ENCODE measurements at regions not wholly inside any gene's neighbourhood (a gene's known extent, or its start where the extent isn't known, plus 50 kb on each side); places are given as distances from the start of the nearest gene placed in this dataset.

DNA sequence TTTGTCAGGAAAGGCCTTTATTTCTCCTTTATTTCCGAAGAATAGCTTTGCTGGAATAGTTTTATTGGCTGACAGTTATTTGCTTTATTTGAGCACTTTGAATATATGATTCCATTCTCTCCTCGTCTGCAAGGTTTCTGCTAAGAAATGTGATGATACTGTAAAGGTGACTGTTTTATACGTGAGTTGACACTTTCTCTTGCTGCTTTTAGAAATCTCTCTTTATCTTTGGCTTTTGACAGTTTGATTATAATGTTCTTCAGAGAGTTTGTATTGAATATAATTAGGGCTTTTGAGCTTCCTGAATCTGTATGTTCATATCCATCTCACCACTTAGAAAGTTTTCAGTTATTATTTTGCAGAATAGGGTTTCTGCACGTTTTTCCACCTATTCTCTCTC is 1003.7 kb upstream of the SLIT2 start:
- no peak overlapping the region for H4K5ac ChIP-seq (ENCODE audit: insufficient read length, low read depth, low read length)
- no peak overlapping the region for H3K23ac ChIP-seq (ENCODE audit: insufficient read length, low read depth, low read length)
- no peaks in the 10 kb centered on the region for H3K4me1 ChIP-seq (ENCODE audit: insufficient read depth, low read length)
- no peaks in the 10 kb centered on the region for H3K27me3 ChIP-seq (ENCODE audit: insufficient read depth, low read length)
- H3K56ac ChIP-seq (ENCODE audit: insufficient read length, low read depth, low read length): no peak overlapping the region
- no peaks in the 10 kb centered on the region for H3K79me1 ChIP-seq (ENCODE audit: insufficient read depth, low read depth, low read length, poor library complexity, severe bottlenecking)
- H2BK12ac ChIP-seq (ENCODE audit: insufficient read length, low read depth, low read length): no peak overlapping the region
- WGBS (ENCODE audit: extremely low coverage, insufficient read length, low lambda C conversion rate): no CpG with 5 or more reads among the region's 4 CpGs
- H3K9ac ChIP-seq (ENCODE audit: extremely low read depth, insufficient read length, low read length): no peak overlapping the region
- H3K4me2 ChIP-seq (ENCODE audit: insufficient read depth, insufficient read length, low read length): no peak overlapping the region
- H2AFZ ChIP-seq (ENCODE audit: low read length): no peak overlapping the region
- H2BK15ac ChIP-seq (ENCODE audit: low read depth, low read length): no peak overlapping the region
- H3K18ac ChIP-seq (ENCODE audit: insufficient read length, low read depth, low read length): no peak overlapping the region
- no peaks in the 10 kb centered on the region for H4K20me1 ChIP-seq (ENCODE audit: control insufficient read depth, insufficient read depth, insufficient read length)
- no peaks in the 10 kb centered on the region for H3K79me2 ChIP-seq (ENCODE audit: insufficient read depth, low read length)
- no peak overlapping the region for H2BK5ac ChIP-seq (ENCODE audit: insufficient read length, low read length)
- no peak overlapping the region for H3T11ph ChIP-seq (ENCODE audit: low read length)
- no peak overlapping the region for H3K14ac ChIP-seq (ENCODE audit: insufficient read depth, low read length)
- no peak overlapping the region for H4K91ac ChIP-seq (ENCODE audit: insufficient read length, low read depth, low read length)
- H4K8ac ChIP-seq (replicated peaks; ENCODE audit: insufficient read length, low read depth, low read length): no peak overlapping the region
- no peaks in the 10 kb centered on the region for H3K9me3 ChIP-seq (ENCODE audit: control insufficient read depth, low read depth, low read length)
- no peak overlapping the region for H2BK20ac ChIP-seq (ENCODE audit: low read depth, low read length, poor library complexity, severe bottlenecking)
- Mint-ChIP-seq H3K4me3 (no peak overlapping the region), H3K36me3 (ENCODE audit: insufficient read depth in 1 of 3, low read depth in 3 of 3) (peaks cover 2 to 11% (median 10%) of the 10 kb centered on the region in 3 experiments; a peak in 4 of 7 replicates), H3K27ac (no peak overlapping the region), H3K9me3 (peaks cover 3 to 15% of the 10 kb centered on the region in 2 experiments; a peak in 4 of 5 replicates), H3K4me1 (peaks cover 0 to 7% of the 10 kb centered on the region in 2 experiments; a peak in 2 of 4 replicates), H3K27me3 (ENCODE audit: low read depth) (no peaks in the 10 kb centered on the region)
- H2BK120ac ChIP-seq (ENCODE audit: low read depth, low read length, poor library complexity, severe bottlenecking): no peak overlapping the region
- H3K23me2 ChIP-seq (ENCODE audit: insufficient read length, low read depth, low read length, poor library complexity, severe bottlenecking): no peaks in the 10 kb centered on the region
- DNase-seq: no peak
- no peak overlapping the region for H3K4ac ChIP-seq (ENCODE audit: low read depth, low read length)
- TF ChIP-seq CTCF (conservative IDR thresholded peaks at IDR 0.05): no peak
- no peak overlapping the region for H2AK5ac ChIP-seq (ENCODE audit: insufficient read length, low read length)
- no peak overlapping the region for H3K27ac ChIP-seq (ENCODE audit: insufficient read length, low read depth, low read length)
